GM12874 (cell line): ENCODE measurements at regions not wholly inside any gene's neighbourhood (a gene's known extent, or its start where the extent isn't known, plus 50 kb on each side); places are given as distances from the start of the nearest gene placed in this dataset.

Experiments
- CTCF ChIP-seq: IDR thresholded peaks from 2 replicates; pipeline ENCODE4 v1.5.1; 2011; ENCODE audit warnings: low read depth, mild to moderate bottlenecking, control low read depth, low read length, moderate library complexity; ENCODE audit not compliant: insufficient read depth

- TF ChIP-seq CTCF, result no peak
Measured at GRCh38 chr5:167308466-167308865, 983.0 kb upstream of the WWC1 start.

DNA sequence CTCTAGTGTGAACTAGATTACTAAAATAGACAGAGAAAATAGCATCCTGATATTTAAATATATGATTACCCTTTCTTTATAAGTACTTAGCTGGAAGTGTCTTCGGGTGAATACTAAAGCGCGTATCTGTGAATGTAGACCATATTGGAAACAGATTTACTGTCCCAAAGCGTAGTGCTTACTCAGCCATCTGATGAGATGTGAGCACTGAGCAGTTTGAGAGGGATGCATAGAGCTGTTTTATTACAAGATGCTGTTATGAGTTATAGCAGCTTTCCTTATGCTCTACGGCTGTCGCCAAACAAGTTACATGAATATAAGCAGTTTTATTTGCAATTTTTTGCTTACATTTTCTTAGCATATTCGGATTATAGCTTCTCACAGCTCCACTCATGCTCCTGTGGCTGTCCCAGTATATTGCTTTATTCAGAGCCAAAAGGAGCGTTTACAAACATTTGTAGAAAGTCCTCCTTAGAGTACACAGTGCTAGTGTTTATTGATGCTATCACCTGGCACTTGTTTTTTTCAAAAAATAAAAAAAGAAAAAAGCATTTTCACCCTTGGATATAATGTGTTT is 981.4 kb upstream of the WWC1 start:
- no peak for TF ChIP-seq CTCF

- no peak for TF ChIP-seq CTCF
Measured at GRCh38 chr5:167311340-167311739, 980.1 kb upstream of the WWC1 start.

GRCh38 chr5:167312225-167312624 is 979.2 kb upstream of the WWC1 start:
- no peak for TF ChIP-seq CTCF

DNA sequence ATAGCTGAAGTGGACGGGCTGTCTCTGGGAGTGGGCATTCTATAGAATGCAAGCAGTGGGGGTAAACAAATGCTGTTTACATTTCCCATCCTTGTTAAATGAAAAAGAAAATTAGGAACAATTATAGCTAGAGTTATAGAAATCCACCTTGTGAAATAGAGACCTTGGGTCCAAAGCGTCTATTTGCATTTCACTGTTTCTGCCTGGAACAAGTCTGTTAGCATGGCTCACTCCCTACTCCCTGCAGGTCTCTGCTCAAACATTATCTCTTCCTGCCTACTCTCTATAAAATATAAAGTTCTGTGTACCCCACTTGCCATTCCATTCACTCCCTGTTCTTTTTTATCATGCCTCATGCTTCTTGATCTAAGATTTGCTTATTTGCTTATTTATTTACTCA is 975.7 kb upstream of the WWC1 start:
- no peak for TF ChIP-seq CTCF

DNA sequence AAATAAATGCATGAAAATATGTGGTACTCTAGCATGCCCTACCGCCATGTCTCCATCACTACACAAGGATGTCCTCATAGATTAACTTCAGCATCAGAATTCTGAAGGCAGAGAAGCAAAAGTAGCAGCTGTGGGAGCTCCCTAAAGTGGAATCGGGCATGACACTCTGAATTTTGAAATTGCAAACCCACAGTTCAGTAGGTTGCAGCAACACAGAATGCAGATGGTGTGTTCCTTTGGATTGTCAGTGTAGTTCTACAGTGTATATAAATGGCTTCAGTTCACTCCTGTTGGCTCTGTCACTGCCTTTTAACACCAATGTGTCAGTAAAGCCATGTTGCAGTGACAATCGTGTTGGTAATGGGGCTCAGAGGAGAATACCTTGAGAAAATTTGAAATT is 973.6 kb upstream of the WWC1 start:
- no peak for TF ChIP-seq CTCF

- no peak for TF ChIP-seq CTCF
Measured at GRCh38 chr5:167319243-167319642, 972.2 kb upstream of the WWC1 start.
